Adipocyte (in vitro differentiated cells): ENCODE measurements at regions not wholly inside any gene's neighbourhood (a gene's known extent, or its start where the extent isn't known, plus 50 kb on each side); places are given as distances from the start of the nearest gene placed in this dataset.

Experiments
- DNase-seq: peaks from one replicate; pipeline ENCODE4 v3.0.0-alpha.2; 2015; ENCODE audit warnings: low read depth
- H3K27me3 ChIP-seq: replicated peaks from 2 replicates; pipeline ENCODE4 v1.7.0; 2013; ENCODE audit warnings: mild to moderate bottlenecking, low read length, moderate library complexity; ENCODE audit not compliant: control insufficient read depth, insufficient read depth
- H3K36me3 ChIP-seq: 2 replicates; pipeline ENCODE4 v1.7.0; 2013; ENCODE audit warnings: low read length, mild to moderate bottlenecking, moderate library complexity; ENCODE audit not compliant: control insufficient read depth, insufficient read depth, severe bottlenecking
- H3K4me1 ChIP-seq: 2 replicates; pipeline ENCODE4 v1.7.0; 2013; ENCODE audit warnings: mild to moderate bottlenecking, low read length, moderate library complexity; ENCODE audit not compliant: control insufficient read depth, insufficient read depth
- H3K4me3 ChIP-seq: 2 replicates; pipeline ENCODE4 v1.7.0; 2013; ENCODE audit warnings: mild to moderate bottlenecking, low read length, moderate library complexity
- H3K9ac ChIP-seq: 2 replicates; pipeline ENCODE4 v1.7.0; 2013; ENCODE audit warnings: mild to moderate bottlenecking, low read length, moderate library complexity
- H3K9me3 ChIP-seq: 2 replicates; pipeline ENCODE4 v1.7.0; 2013; ENCODE audit warnings: mild to moderate bottlenecking, low read length, moderate library complexity; ENCODE audit not compliant: control insufficient read depth

DNA sequence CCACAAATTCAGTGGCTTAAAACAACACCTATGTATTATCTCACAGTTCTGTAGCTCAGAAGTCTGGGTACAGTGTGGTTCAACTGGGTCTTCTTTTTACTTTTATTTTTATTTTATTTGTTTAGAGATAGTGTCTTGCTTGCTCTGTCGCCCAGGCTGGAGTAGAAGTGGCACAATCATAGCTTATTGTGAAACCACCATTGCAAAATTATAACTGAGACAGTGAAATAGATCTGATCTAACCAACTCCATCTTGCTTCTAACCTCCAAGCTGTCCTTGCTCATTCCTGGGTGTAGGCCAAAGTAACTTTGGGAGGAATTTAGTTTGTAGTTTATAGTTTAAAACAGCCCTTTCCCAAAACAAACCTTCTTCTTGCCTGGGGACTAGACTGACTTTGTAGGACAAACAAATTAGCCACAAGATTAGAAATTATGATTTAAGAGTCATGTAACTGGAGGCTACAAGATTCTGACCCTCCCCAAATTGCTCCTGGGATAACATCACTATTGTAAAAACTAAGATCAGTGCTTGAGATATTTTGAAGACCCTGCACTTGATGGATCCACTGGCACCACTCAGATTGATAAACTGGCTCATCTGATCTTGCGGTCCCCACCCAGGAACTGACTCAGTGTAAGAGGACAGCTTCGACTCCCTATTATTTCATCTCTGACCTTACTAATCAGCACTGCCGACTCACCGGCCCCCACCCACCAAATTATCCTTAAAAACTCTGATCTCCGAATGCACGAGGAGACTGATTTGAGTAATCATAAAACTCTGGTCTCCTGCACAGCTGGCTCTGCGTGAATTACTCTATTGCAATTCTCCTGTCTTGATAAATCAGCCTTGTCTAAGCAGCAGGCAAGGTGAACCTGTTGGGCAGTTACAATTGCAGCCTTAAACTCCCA lies 193.4 kb upstream of the CDYL start:
- H3K9me3 ChIP-seq, result peaks cover 10% of the 10 kb centered on the region
- H3K9ac ChIP-seq, result peak overlapping the region; percentile 80
- H3K27me3 ChIP-seq, result no peaks in the 10 kb centered on the region
- H3K4me3 ChIP-seq, result peak overlapping the region; percentile 58
- peaks cover 30% of the 10 kb centered on the region for H3K4me1 ChIP-seq
- peak; percentile 91 for DNase-seq
- no peaks in the 10 kb centered on the region for H3K36me3 ChIP-seq

DNA sequence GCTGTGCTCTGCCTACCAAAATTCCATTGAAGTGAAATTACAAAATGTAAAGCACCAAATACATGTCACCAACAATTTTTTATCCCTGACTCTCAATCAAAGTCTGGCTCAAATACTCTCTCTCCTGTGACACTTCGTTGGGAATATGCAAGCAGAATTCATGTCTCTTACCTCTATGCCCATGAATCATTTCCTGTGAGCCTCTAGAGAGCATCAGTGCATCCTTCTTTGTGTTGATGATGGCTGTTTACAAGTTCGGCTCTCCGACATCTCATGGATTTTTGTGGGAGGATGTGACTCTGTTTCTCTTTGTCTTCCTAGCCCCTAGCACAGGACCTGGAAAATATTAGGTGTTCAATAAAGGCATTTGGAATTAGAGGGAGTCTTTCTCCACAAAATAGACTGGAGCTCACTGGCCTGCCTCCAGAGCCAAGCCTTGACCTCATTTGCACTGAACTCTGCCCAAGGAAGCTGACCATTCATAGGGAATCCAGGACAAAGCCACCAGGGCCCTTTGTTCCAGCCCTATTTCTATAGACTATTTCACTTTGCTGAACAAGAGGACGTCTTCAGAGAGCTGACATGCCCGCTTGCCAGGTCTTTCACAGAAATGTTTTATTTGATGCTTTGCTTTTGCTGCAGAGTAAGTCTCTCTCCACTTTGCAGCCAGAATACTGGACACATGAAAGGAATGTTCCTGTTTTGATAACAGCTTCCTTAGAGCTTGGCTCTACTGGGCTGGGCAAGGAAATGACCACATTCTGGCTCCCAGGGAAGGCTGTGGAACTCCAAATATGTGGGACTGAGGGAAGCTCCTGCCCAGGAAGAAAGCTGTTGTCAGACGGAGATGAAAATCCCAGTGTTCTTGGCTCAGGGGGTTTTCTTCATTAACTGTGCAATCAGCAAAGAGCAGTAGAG lies 194.5 kb upstream of the CDYL start:
- Histone ChIP-seq H3K36me3 (no peaks in the 10 kb centered on the region), H3K9me3 (peaks cover 10% of the 10 kb centered on the region), H3K4me3 (peak overlapping the region; percentile 58), H3K9ac (peak overlapping the region; percentile 80), H3K4me1 (peaks cover 36% of the 10 kb centered on the region), H3K27me3 (no peaks in the 10 kb centered on the region)
- peak; percentile 75 for DNase-seq

DNA sequence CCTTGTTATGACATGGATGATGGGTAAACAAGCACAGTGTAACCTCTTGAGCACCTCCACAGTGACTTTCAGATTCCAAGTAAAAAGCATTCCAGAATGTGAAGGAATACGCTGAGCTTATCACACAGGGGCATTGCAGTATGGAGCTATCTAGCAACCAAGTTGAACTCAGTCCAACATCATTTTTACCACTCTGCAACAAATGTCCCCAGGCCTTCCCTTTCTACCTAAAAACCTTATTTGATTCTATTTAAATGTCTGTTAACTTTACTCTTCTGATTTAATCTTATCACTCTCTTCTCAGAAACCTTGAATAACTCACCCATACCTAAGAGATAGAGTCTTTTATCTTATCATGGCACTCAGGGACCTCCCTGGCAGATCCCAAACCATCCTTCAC lies 195.8 kb upstream of the CDYL start:
- Histone ChIP-seq H3K4me3 (no peak overlapping the region), H3K27me3 (no peaks in the 10 kb centered on the region), H3K36me3 (no peaks in the 10 kb centered on the region), H3K9ac (no peak overlapping the region), H3K9me3 (peaks cover 10% of the 10 kb centered on the region), H3K4me1 (peaks cover 36% of the 10 kb centered on the region)
- DNase-seq, result no peak

- Histone ChIP-seq H3K9me3 (peaks cover 10% of the 10 kb centered on the region), H3K27me3 (no peaks in the 10 kb centered on the region), H3K4me3 (peak overlapping the region; percentile 13), H3K9ac (no peak overlapping the region), H3K4me1 (peaks cover 23% of the 10 kb centered on the region), H3K36me3 (no peaks in the 10 kb centered on the region)
- DNase-seq, result peak; percentile 97
These were observed 198.8 kb upstream of the CDYL start for GRCh38 chr6:4577406-4577805.

DNA sequence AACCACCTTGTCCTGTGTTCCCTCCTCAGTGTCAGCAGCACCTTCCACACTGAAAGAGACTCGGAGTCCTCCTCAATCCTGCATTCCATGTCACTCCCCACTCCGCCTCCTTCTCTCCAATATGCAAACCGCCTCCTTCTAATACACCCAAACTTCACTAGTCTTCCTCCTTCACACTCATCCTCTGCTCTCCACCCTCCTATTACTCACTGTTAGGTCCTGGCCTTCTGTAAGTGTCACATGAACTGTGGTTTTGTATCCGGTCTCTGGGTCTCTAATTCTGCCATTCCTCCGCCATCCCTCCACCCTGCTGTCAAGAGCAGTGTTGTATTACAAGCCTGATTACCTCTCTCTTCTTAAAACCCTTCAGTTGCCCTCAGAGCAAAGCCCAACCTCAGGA lies 200.5 kb upstream of the CDYL start:
- Histone ChIP-seq H3K36me3 (no peaks in the 10 kb centered on the region), H3K4me3 (no peak overlapping the region), H3K27me3 (no peaks in the 10 kb centered on the region), H3K4me1 (peaks cover 9% of the 10 kb centered on the region), H3K9ac (no peak overlapping the region), H3K9me3 (peaks cover 12% of the 10 kb centered on the region)
- no peak for DNase-seq

- H3K9ac ChIP-seq, result no peak overlapping the region
- peak; percentile 76 for DNase-seq
- H3K9me3 ChIP-seq, result peaks cover 17% of the 10 kb centered on the region
- no peaks in the 10 kb centered on the region for H3K27me3 ChIP-seq
- no peaks in the 10 kb centered on the region for H3K36me3 ChIP-seq
- H3K4me3 ChIP-seq, result no peak overlapping the region
- peaks cover 9% of the 10 kb centered on the region for H3K4me1 ChIP-seq
These were observed 202.2 kb upstream of the CDYL start for GRCh38 chr6:4574007-4574406.

DNA sequence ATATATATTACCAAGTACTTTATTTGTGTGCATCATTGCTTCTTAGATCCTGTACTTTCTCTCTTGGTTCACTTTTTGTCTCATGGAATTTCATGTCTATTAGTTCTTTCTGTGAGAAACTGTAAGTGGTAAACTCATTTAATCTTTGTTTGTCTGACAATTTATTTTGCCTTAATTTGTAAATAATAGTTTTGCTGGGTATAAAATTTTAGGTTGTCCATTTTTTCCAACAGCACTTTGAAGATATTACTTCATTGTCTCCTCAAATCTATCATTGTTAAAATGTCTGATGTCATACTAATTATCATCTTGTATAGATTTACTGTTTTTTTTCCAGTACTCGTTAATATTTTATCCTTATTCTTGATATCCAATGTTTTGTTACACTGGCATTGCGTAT lies 205.2 kb upstream of the CDYL start:
- H3K36me3 ChIP-seq, result no peaks in the 10 kb centered on the region
- no peak for DNase-seq
- no peaks in the 10 kb centered on the region for H3K4me1 ChIP-seq
- no peak overlapping the region for H3K9ac ChIP-seq
- H3K27me3 ChIP-seq, result no peaks in the 10 kb centered on the region
- peaks cover 17% of the 10 kb centered on the region for H3K9me3 ChIP-seq
- H3K4me3 ChIP-seq, result no peak overlapping the region

- Histone ChIP-seq H3K36me3 (no peaks in the 10 kb centered on the region), H3K4me3 (no peak overlapping the region), H3K4me1 (no peaks in the 10 kb centered on the region), H3K9me3 (peaks cover 17% of the 10 kb centered on the region), H3K27me3 (no peaks in the 10 kb centered on the region), H3K9ac (no peak overlapping the region)
- DNase-seq, result no peak
These were observed 208.1 kb upstream of the CDYL start for GRCh38 chr6:4568138-4568537.

DNA sequence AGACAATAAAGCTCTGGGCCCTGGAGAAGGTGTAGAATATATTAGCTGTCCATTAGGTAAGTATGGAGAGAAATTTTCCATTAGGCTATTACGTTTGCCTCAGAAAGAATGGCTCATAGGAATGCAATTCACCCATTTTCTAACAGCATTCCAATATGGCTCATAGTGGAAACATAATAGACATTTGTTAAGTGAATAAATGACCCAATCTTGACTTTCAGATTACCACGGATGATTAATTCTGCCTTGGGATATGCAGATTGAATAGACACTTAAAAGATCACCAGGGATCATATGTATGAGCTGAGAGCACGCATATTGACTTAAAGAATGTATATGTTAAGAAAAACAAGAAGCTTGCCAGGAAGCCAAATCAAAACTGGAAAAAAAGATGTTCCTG lies 209.1 kb upstream of the CDYL start:
- Histone ChIP-seq H3K9ac (no peak overlapping the region), H3K4me3 (no peak overlapping the region), H3K9me3 (peaks cover 17% of the 10 kb centered on the region), H3K36me3 (no peaks in the 10 kb centered on the region), H3K27me3 (no peaks in the 10 kb centered on the region), H3K4me1 (no peaks in the 10 kb centered on the region)
- DNase-seq, result peak; percentile 44

GRCh38 chr6:4565301-4566250 lies 210.6 kb upstream of the CDYL start:
- H3K4me1 ChIP-seq, result no peaks in the 10 kb centered on the region
- no peak for DNase-seq
- peaks cover 7% of the 10 kb centered on the region for H3K9me3 ChIP-seq
- H3K36me3 ChIP-seq, result no peaks in the 10 kb centered on the region
- no peaks in the 10 kb centered on the region for H3K27me3 ChIP-seq
- no peak overlapping the region for H3K9ac ChIP-seq
- no peak overlapping the region for H3K4me3 ChIP-seq
